Memory B cell (primary cell): ENCODE measurements at regions not wholly inside any gene's neighbourhood (a gene's known extent, or its start where the extent isn't known, plus 50 kb on each side); places are given as distances from the start of the nearest gene placed in this dataset.

Source experiments
- ATAC-seq: fragments of 150-1000 bp; cut with Tn5 transposase; 2 replicates; pipeline ENCODE4 v1.10.0; 2021; ENCODE audit warnings: low read depth, mild to moderate bottlenecking, moderate library complexity
- DNase-seq, 2 donors: peaks; one replicate each; pipeline ENCODE4 v3.0.0; 2022; ENCODE audit warnings: low spot score in 2 of 2
- H3K27ac Mint-ChIP-seq: one replicate; pipeline ENCODE4 v1.8.0; 2022; ENCODE audit warnings: mild to moderate bottlenecking, moderate library complexity, mixed read lengths
- H3K27me3 Mint-ChIP-seq: one replicate; pipeline ENCODE4 v1.8.0; 2022; ENCODE audit warnings: mixed read lengths
- H3K36me3 Mint-ChIP-seq: one replicate; pipeline ENCODE4 v1.8.0; 2022; ENCODE audit warnings: mild to moderate bottlenecking, mixed read lengths
- H3K4me1 Mint-ChIP-seq: one replicate; pipeline ENCODE4 v1.8.0; 2022; ENCODE audit warnings: mixed read lengths
- H3K4me3 Mint-ChIP-seq: one replicate; pipeline ENCODE4 v1.8.0; 2022; ENCODE audit warnings: mild to moderate bottlenecking, moderate library complexity, mixed read lengths
- H3K9me3 Mint-ChIP-seq: one replicate; pipeline ENCODE4 v1.8.0; 2022; ENCODE audit warnings: mixed read lengths

DNA sequence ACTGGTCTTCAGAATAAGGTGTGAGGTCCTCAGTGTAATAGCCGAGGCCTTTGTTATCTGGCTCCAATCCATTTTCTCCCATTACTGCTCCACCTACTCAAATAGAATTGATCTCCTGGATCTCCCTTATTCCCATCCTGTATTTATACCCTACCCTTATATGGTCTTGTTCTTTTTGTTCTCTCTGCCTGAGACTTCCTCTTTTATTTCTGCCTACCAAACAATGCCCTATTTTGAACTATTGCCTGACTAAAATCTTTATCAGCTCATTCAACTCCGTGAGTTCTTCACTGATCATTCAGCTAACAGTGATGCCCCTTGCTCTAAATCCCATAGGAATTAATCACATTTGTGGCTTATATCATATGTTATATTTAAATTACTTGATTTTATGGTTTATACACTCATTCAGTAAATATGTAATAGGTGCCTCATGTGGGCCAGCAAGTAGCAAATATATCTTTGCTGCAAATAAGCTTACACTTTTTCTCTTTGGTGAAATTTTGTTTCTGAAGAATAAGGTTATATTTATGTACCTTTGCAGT lies 417.5 kb upstream of the MEF2C start:
- no peak overlapping the region for H3K27ac Mint-ChIP-seq
- peak; percentile 56 for ATAC-seq
- H3K4me3 Mint-ChIP-seq = no peak overlapping the region
- no peaks in the 10 kb centered on the region for H3K36me3 Mint-ChIP-seq
- peaks cover 15% of the 10 kb centered on the region for H3K4me1 Mint-ChIP-seq
- H3K9me3 Mint-ChIP-seq = no peaks in the 10 kb centered on the region
- no peaks in the 10 kb centered on the region for H3K27me3 Mint-ChIP-seq
- no peak for DNase-seq

DNA sequence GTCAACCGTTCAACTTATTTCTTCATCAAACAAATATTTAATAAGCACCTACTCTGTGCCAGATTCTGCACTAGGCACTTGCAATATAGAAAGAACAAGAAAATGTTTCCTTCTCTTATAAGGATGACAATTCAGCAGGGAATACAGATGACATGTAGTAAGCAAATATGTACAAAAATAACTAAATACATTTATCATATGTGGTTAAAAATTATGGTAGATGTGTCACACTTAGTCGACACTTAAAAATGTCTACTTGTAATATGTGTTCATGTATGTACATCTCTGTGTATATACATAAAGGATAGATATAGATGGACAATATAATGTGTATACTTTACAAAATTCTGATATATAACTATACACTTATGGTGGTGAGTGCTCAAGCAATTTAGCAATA lies 417.0 kb upstream of the MEF2C start:
- Mint-ChIP-seq H3K4me3 (no peak overlapping the region), H3K27ac (no peak overlapping the region), H3K27me3 (no peaks in the 10 kb centered on the region)

DNA sequence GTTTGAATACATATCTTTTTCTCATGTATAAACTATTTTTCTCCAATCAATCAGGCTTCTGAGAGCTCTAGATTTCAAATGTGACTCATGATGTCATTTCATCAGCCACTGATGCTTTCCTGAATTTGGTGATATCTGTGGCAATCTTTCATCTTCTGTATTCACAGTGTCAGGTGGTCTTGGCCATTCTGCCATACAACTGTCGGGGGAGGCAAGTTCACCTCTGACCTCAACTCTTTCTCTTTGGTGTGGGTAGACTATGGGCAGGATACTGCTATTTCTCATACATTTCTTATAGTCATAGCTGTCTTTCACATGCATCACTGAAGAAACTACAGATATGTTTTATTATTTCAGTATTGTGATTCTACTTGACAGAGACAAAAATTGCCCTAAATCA lies 414.1 kb upstream of the MEF2C start:
- H3K27ac Mint-ChIP-seq = no peak overlapping the region
- no peak for ATAC-seq

More for the DNA sequence above, 417.0 kb upstream of the MEF2C start:
- peaks cover 15% of the 10 kb centered on the region for H3K4me1 Mint-ChIP-seq
- ATAC-seq (no peak), DNase-seq (no peak)
- H3K36me3 Mint-ChIP-seq = no peaks in the 10 kb centered on the region
- H3K9me3 Mint-ChIP-seq = no peaks in the 10 kb centered on the region

DNA sequence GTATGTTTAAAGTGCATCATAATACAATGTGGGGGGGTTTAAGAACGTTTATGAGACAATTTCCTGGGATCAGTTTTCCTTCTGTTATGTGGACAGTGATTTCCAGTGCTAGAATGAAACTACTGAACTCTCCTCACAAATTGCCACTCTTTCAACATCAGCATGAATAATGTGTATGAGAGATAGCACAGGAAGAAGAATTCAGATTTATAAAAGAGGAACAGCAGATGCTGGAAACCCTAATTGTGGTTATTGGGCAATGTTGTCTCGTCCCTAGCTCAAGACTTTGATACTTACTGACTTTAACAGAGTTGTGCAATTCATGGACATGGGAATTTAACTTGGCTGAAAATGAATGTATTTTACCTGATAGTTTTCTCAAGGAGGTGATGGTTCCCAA lies 410.8 kb upstream of the MEF2C start:
- no peak overlapping the region for H3K4me3 Mint-ChIP-seq
- H3K36me3 Mint-ChIP-seq = no peaks in the 10 kb centered on the region
- H3K27me3 Mint-ChIP-seq = no peaks in the 10 kb centered on the region
- peaks cover 10% of the 10 kb centered on the region for H3K4me1 Mint-ChIP-seq
- no peaks in the 10 kb centered on the region for H3K9me3 Mint-ChIP-seq
- ATAC-seq (peak; percentile 62), DNase-seq (no peak)
- H3K27ac Mint-ChIP-seq = no peak overlapping the region

More for the DNA sequence above, 414.1 kb upstream of the MEF2C start:
- DNase-seq = no peak
- Mint-ChIP-seq H3K4me3 (no peak overlapping the region), H3K4me1 (peaks cover 21% of the 10 kb centered on the region), H3K27me3 (no peaks in the 10 kb centered on the region), H3K36me3 (no peaks in the 10 kb centered on the region), H3K9me3 (no peaks in the 10 kb centered on the region)

DNA sequence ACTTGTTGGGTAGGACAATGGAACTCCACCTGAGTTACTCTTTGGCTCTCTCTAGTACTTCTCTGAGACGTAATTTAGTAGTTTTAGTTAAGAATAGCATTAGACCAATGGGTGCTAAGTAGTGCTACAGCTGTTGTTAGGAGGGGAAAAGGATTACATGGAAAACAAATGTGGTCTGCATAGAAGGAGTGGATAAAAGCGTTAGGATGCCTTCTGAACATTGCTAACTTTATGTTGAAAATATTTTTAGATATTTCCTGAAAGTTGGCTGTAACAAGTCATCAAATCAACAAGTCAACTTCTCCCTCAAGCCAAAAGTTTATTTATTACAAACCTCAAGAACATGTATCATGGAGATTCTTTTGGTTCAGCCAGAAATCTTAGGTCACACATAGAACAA lies 409.5 kb upstream of the MEF2C start:
- Mint-ChIP-seq H3K27me3 (no peaks in the 10 kb centered on the region), H3K27ac (no peak overlapping the region), H3K36me3 (no peaks in the 10 kb centered on the region), H3K9me3 (no peaks in the 10 kb centered on the region), H3K4me1 (peaks cover 10% of the 10 kb centered on the region), H3K4me3 (no peak overlapping the region)
- DNase-seq (no peak), ATAC-seq (no peak)

DNA sequence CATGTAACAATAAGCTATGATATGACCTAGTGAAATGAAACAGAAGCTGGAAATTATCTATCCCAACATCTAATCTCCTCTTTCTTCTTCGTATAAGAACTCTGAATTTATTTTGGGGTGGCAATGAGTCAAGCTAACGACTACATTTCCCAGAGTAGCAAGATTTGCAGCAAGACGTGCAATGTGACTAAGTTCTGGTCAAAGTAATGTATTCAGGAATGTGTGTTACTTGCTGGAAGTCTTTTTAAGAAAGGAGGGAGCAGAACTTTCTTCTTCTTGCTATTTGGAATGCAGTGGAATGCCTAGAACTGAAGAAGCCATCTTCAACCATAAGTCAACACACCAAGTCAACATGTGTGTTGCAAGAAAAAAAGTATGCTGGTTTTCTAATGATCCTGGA lies 406.6 kb upstream of the MEF2C start:
- H3K4me1 Mint-ChIP-seq = peaks cover 10% of the 10 kb centered on the region
- no peaks in the 10 kb centered on the region for H3K9me3 Mint-ChIP-seq
- H3K4me3 Mint-ChIP-seq = no peak overlapping the region
- H3K27ac Mint-ChIP-seq = no peak overlapping the region
- no peaks in the 10 kb centered on the region for H3K36me3 Mint-ChIP-seq
- no peaks in the 10 kb centered on the region for H3K27me3 Mint-ChIP-seq
- ATAC-seq (no peak), DNase-seq (no peak)

DNA sequence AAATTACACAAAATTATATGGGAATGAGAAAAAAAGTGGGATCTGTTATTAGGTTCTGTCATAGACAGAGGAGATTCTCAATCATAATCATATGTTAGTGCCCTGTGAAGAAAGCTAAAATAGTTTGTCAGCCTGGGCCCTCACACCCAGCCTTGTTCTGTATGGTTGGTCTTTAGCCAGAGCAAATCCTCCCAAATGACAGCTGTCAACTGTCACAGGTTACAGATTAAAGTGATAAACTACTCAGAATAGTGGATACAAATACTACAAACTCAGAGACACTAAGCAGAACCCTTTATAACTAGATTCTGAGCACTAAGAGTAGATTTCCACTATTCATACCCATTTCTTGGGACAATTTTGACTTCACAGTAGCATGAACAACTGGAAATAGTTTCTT lies 405.0 kb upstream of the MEF2C start:
- Mint-ChIP-seq H3K27me3 (no peaks in the 10 kb centered on the region), H3K9me3 (no peaks in the 10 kb centered on the region), H3K27ac (no peak overlapping the region), H3K36me3 (no peaks in the 10 kb centered on the region), H3K4me3 (no peak overlapping the region), H3K4me1 (no peaks in the 10 kb centered on the region)
- ATAC-seq (no peak), DNase-seq (no peak)

DNA sequence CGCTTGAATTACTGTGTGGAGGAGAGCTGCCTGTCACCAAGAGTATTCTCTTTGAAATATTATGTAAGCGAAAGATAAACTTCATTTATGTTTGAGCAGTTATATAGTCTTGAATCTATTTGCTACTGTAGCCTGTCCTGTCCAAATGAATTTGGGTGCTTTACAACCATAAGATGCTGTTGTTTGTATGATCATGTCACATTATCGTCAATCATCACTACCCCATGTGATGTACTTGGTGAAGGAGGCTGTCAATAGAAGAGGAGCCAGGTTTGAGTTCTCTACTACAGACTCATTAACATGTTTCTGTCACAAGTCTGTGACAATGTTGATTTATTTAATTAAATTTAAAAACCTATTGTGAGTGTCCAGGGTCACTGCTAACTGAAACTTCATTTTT lies 403.3 kb upstream of the MEF2C start:
- Mint-ChIP-seq H3K27me3 (no peaks in the 10 kb centered on the region), H3K9me3 (no peaks in the 10 kb centered on the region), H3K4me3 (no peak overlapping the region), H3K4me1 (peaks cover 3% of the 10 kb centered on the region), H3K27ac (no peak overlapping the region), H3K36me3 (no peaks in the 10 kb centered on the region)
- ATAC-seq (no peak), DNase-seq (no peak)

DNA sequence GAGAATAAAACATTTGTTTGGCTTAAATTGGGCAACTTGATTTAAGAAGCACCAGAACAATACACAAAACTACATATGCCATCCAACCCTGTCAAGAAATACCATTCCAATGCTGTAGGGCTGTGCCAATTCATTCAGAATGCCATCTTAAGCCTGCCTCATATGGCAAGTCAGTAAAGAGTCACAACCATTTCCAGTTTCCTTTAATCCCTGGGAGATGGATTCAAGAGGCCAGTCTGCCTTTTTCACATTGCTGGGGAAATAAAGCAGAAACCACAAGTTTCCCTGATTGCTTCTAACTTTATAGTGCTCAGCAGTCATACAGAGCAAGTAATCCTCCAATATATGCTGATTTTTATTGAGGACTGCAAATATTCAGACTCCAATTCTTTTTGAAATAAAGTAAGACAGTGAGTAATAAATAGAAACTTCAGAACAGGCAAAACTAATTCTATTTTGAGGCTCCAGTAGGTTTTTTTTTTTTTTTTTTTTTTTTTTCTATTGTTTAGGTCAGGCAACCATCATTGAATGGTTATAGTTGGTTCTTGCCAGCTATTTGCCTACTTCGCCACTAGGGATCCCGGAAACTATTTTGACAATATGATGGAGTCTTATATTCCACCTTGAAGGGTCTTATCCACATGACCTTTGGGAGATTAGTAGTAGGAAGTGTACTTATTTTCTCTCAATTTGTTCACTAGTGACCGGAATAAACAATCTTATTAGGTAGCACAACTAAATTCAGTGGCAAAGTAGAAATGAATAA lies 400.9 kb upstream of the MEF2C start:
- H3K9me3 Mint-ChIP-seq = no peaks in the 10 kb centered on the region
- H3K4me1 Mint-ChIP-seq = peaks cover 7% of the 10 kb centered on the region
- DNase-seq = no peak
- no peaks in the 10 kb centered on the region for H3K36me3 Mint-ChIP-seq
- H3K4me3 Mint-ChIP-seq = no peak overlapping the region
- no peak for ATAC-seq
- H3K27me3 Mint-ChIP-seq = no peaks in the 10 kb centered on the region
- H3K27ac Mint-ChIP-seq = no peak overlapping the region

DNA sequence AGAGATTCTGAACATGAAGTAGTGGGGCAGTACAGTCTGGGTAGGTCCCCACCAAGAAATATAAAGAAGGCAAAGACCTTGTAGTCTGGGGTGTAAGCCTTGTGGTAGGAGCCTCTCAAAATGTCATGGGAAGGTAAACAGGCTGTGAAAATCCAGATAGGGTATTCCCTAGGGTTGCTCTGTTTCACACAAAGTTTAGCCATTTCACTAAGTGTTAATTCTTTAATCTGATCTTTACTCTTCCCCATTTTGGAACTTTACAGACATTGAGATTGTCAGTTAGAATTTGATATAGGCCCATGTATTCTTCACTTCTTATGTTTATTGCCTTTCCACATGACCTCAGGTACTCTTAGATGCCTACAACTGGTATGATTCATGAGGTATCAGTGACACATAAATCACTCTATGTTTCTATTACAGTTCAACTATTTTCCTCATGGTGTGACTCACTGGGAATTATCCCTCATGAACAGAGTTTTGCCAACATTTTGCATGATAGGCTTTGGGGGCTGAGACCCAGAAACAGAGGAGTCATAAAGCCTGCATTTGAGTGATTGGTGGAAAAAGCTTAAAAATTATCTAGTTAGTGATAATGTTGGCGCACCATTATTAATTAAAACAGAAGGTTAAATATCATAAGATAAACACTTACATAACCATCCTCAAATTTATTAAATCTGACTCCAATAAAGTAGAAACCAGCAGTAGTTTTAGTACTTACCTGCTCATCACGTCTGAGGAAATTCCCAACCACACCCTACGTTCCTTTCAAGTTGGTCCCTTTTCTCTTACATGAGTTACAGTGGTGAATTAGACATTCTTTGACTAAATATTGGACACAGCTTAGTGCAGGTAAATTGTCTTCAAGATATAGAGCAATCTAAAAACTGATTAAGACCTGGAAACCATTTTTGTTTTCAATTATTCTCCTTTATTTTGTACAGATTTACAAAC lies 399.8 kb upstream of the MEF2C start:
- peaks cover 7% of the 10 kb centered on the region for H3K4me1 Mint-ChIP-seq
- DNase-seq (no peak), ATAC-seq (no peak)
- H3K9me3 Mint-ChIP-seq = no peaks in the 10 kb centered on the region
- no peaks in the 10 kb centered on the region for H3K27me3 Mint-ChIP-seq
- H3K27ac Mint-ChIP-seq = no peak overlapping the region
- H3K36me3 Mint-ChIP-seq = no peaks in the 10 kb centered on the region
- H3K4me3 Mint-ChIP-seq = no peak overlapping the region

DNA sequence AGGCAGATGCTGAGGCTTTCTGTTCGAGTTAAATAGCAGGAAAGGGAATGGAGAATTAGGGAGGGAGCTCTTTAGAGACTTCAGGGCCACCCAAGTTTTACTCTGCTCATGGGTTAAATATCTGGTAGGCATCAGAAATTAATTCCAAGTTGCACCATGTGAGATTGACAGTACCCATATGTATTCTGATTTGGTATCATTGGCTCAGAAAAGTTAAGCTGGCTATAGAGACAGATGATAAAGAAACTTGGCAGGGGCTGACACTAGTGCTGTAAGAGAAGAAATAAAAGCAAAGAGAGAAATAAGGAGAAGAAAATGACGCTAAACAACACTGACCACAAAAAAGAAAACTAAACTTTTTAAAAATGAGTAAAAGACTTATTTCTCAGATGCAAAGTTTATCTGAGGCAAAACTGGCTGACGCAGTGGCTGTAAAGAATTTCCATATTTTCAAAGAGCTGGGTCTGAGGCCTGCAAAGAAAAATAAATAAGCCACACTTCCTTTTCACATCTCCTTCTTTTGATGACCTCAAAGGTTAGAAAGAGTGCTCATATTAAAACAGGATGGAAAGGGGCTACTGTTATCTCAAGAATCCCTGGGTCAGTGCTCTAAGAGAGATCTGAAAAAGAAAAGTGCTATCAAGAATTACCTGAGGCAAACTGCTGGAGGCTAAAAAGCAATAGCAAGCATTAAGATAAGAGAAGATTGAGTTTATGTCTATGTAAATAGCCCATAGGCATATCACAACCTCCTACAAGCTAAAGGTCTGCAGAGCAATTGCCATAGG lies 399.0 kb upstream of the MEF2C start:
- no peak overlapping the region for H3K27ac Mint-ChIP-seq
- no peak for ATAC-seq
- DNase-seq = no peak
- H3K4me1 Mint-ChIP-seq = peaks cover 9% of the 10 kb centered on the region
- no peak overlapping the region for H3K4me3 Mint-ChIP-seq
- peaks cover 1% of the 10 kb centered on the region for H3K36me3 Mint-ChIP-seq
- H3K27me3 Mint-ChIP-seq = peaks cover 1% of the 10 kb centered on the region
- H3K9me3 Mint-ChIP-seq = no peaks in the 10 kb centered on the region

DNA sequence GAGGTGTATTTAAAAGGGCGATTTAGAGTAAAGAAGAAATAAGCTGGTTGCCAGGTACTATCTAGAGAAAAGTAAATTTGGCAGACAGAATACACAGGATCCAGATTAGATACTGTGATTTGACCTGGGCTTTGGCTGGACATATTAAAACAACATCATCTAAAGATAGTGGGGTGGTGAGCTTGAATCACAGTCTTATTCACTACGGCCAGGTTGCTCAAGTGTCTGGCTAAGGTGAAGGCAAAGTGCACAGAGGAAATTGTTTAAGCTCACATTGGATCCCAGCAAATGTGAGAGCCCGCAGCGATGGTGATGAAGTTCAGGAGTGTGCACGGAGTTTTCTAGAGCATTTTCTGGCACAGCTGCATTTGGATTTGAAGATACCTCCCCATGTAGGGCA lies 398.2 kb upstream of the MEF2C start:
- peaks cover 1% of the 10 kb centered on the region for H3K27me3 Mint-ChIP-seq
- DNase-seq (no peak), ATAC-seq (no peak)
- H3K27ac Mint-ChIP-seq = no peak overlapping the region
- H3K4me1 Mint-ChIP-seq = peaks cover 9% of the 10 kb centered on the region
- H3K9me3 Mint-ChIP-seq = no peaks in the 10 kb centered on the region
- H3K4me3 Mint-ChIP-seq = no peak overlapping the region
- H3K36me3 Mint-ChIP-seq = peaks cover 1% of the 10 kb centered on the region

DNA sequence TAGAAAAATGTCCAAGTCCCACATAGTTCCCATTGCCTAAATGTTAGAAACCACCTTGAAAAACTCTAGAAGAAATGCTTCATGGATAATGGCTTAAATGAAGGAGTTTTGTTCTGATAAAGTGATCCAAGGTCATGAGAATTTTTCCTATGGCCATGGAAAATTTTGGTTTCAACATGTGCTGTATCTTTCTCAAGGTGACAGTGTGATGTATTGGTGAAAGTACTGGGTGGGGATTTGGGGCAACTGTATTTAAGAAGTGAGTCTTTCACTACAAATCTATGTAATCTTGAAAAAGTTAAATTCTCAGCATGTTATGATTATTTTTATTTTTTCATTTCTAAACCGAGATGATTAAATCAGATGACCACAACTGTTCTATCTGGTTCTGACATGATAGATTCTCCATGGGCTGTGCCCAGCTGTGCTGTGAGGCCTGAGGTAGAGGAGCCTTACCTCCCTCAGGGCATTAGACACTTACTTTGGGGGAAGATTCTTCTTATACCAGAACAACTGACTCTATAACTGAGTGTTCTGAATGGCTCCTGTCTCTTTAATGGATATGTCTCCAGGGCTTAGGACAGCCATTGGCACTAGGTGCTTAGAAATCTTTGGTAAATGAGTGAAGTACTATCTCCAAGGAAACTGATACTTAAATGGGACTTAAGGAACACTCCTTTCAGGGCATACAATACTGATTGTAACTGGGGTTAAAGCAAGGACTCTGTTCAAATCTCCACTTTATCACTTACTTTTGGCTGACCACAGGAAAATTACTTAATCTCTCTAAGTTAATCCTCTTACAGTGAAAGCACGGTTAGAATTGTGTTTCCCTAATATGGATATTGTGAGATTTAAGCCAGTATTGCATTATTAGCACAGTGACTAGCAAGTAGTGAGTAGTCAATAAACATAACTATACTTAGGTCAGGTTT lies 397.4 kb upstream of the MEF2C start:
- Mint-ChIP-seq H3K4me1 (peaks cover 9% of the 10 kb centered on the region), H3K27me3 (peaks cover 1% of the 10 kb centered on the region), H3K9me3 (no peaks in the 10 kb centered on the region), H3K4me3 (no peak overlapping the region), H3K36me3 (peaks cover 1% of the 10 kb centered on the region), H3K27ac (no peak overlapping the region)
- ATAC-seq (no peak), DNase-seq (no peak)
